Smooth muscle cell (in vitro differentiated cells): ENCODE measurements at regions not wholly inside any gene's neighbourhood (a gene's known extent, or its start where the extent isn't known, plus 50 kb on each side); places are given as distances from the start of the nearest gene placed in this dataset.
"Not testable (repeated sequence)": the region's sequence is repeated elsewhere in the genome, so short reads cannot be mapped to it uniquely, and the experiment has no call there.

Experiments
- DNase-seq: peaks from one replicate; lab custom pipeline; 2025; ENCODE audit not compliant: unreplicated experiment; lab: John Stamatoyannopoulos, UW
- H2AFZ ChIP-seq: fragments of 200-600 bp; sonication (generic); 2 replicates; pipeline ENCODE4 v1.6.0; 2016; ENCODE audit warnings: antibody characterized with exemption, low read depth, mild to moderate bottlenecking
- H3F3A ChIP-seq: fragments of 200-600 bp; sonication (generic); 2 replicates; pipeline ENCODE4 v1.6.0; 2017; ENCODE audit warnings: antibody characterized with exemption, low read depth
- H3K27ac ChIP-seq: fragments of 200-600 bp; sonication (generic); 2 replicates; pipeline ENCODE4 v1.5.1; 2016; ENCODE audit warnings: low read depth, mild to moderate bottlenecking
- H3K27me3 ChIP-seq: fragments of 200-600 bp; sonication (generic); 2 replicates; pipeline ENCODE4 v1.6.1; 2016; ENCODE audit warnings: low read depth, mild to moderate bottlenecking
- H3K36me3 ChIP-seq: fragments of 200-600 bp; sonication (generic); 2 replicates; pipeline ENCODE4 v1.5.1; 2016; ENCODE audit warnings: low read depth
- H3K4me1 ChIP-seq: fragments of 200-600 bp; sonication (generic); 2 replicates; pipeline ENCODE4 v1.5.1; 2016; ENCODE audit warnings: low read depth
- H3K4me2 ChIP-seq: fragments of 200-600 bp; sonication (generic); 2 replicates; pipeline ENCODE4 v1.6.0; 2016; ENCODE audit warnings: mild to moderate bottlenecking
- H3K4me3 ChIP-seq: fragments of 200-600 bp; sonication (generic); 2 replicates; pipeline ENCODE4 v1.5.1; 2016; ENCODE audit warnings: mild to moderate bottlenecking
- H3K79me2 ChIP-seq: fragments of 200-600 bp; sonication (generic); 2 replicates; pipeline ENCODE4 v1.6.0; 2016; ENCODE audit warnings: low read depth, mild to moderate bottlenecking
- H3K9ac ChIP-seq: fragments of 200-600 bp; sonication (generic); 2 replicates; pipeline ENCODE4 v1.6.0; 2016; ENCODE audit warnings: low read depth
- H3K9me3 ChIP-seq: fragments of 200-600 bp; sonication (generic); replicated peaks from 2 replicates; pipeline ENCODE4 v1.5.1; 2016; ENCODE audit warnings: low read depth
- H4K20me1 ChIP-seq: fragments of 200-600 bp; sonication (generic); 2 replicates; pipeline ENCODE4 v1.6.0; 2016; ENCODE audit warnings: low read depth
- CTCF ChIP-seq: fragments of 200-600 bp; sonication (generic); IDR thresholded peaks from 2 replicates; pipeline ENCODE4 v1.5.1; 2017; ENCODE audit warnings: borderline replicate concordance, mild to moderate bottlenecking, antibody characterized with exemption; ENCODE audit not compliant: insufficient read depth, poor library complexity, severe bottlenecking
- WGBS: methylation state at CpG from one replicate; pipeline ENCODE4 v1.1.7; 2016; ENCODE audit warnings: low lambda C conversion rate; 5-methylcytosine and 5-hydroxymethylcytosine counted together

GRCh38 chr2:71922499-71923142 lies 225.0 kb downstream of the CYP26B1 start:
- Histone ChIP-seq H2AFZ (no peak overlapping the region), H3K4me3 (no peak overlapping the region), H4K20me1 (no peaks in the 10 kb centered on the region), H3K79me2 (no peaks in the 10 kb centered on the region), H3K36me3 (no peaks in the 10 kb centered on the region), H3F3A (no peaks in the 10 kb centered on the region), H3K4me1 (no peaks in the 10 kb centered on the region), H3K27me3 (no peaks in the 10 kb centered on the region), H3K27ac (no peak overlapping the region), H3K9ac (no peak overlapping the region), H3K9me3 (no peaks in the 10 kb centered on the region), H3K4me2 (no peak overlapping the region)
- DNase-seq: no peak
- no peak for TF ChIP-seq CTCF
- WGBS: 62% methylated on average over 7 of the region's 7 CpGs

GRCh38 chr2:71922091-71922490 lies 225.6 kb downstream of the CYP26B1 start:
- Histone ChIP-seq H2AFZ (no peak overlapping the region), H3K36me3 (no peaks in the 10 kb centered on the region), H3K9me3 (no peaks in the 10 kb centered on the region), H3K4me1 (no peaks in the 10 kb centered on the region), H3K4me3 (no peak overlapping the region), H3F3A (no peaks in the 10 kb centered on the region), H4K20me1 (no peaks in the 10 kb centered on the region), H3K27me3 (no peaks in the 10 kb centered on the region), H3K79me2 (no peaks in the 10 kb centered on the region), H3K4me2 (no peak overlapping the region), H3K27ac (no peak overlapping the region), H3K9ac (no peak overlapping the region)
- no peak for TF ChIP-seq CTCF
- DNase-seq: no peak
- 81% methylated on average over 2 of the region's 2 CpGs for WGBS

GRCh38 chr2:71920819-71921218 lies 226.8 kb downstream of the CYP26B1 start:
- not testable (repeated sequence) for H4K20me1 ChIP-seq, H3F3A ChIP-seq, H3K4me3 ChIP-seq, H3K9me3 ChIP-seq, DNase-seq, H3K4me2 ChIP-seq, H2AFZ ChIP-seq, H3K79me2 ChIP-seq, H3K27me3 ChIP-seq, H3K36me3 ChIP-seq, H3K27ac ChIP-seq, H3K9ac ChIP-seq, H3K4me1 ChIP-seq
- WGBS: 82% methylated on average over 5 of the region's 5 CpGs

- Histone ChIP-seq H3K4me3 (no peak overlapping the region), H3K4me2 (no peak overlapping the region), H3F3A (no peaks in the 10 kb centered on the region), H3K4me1 (no peaks in the 10 kb centered on the region), H3K9ac (no peak overlapping the region), H3K9me3 (no peaks in the 10 kb centered on the region), H3K36me3 (no peaks in the 10 kb centered on the region), H3K79me2 (no peaks in the 10 kb centered on the region), H3K27me3 (no peaks in the 10 kb centered on the region), H4K20me1 (no peaks in the 10 kb centered on the region), H2AFZ (no peak overlapping the region), H3K27ac (no peak overlapping the region)
- DNase-seq: no peak
- TF ChIP-seq CTCF: no peak
Observed at GRCh38 chr2:71919708-71920107, 228.0 kb downstream of the CYP26B1 start.
